PFSK-1 (cell line): ENCODE measurements at regions not wholly inside any gene's neighbourhood (a gene's known extent, or its start where the extent isn't known, plus 50 kb on each side); places are given as distances from the start of the nearest gene placed in this dataset.

Experiments
- POLR2AphosphoS5 ChIP-seq: IDR thresholded peaks from 2 replicates; pipeline ENCODE4 v1.6.1; 2012; ENCODE audit warnings: low read depth, mild to moderate bottlenecking, control low read depth, low read length, moderate library complexity
- SIN3A ChIP-seq: IDR thresholded peaks from 2 replicates; pipeline ENCODE4 v1.6.1; 2012; ENCODE audit warnings: mild to moderate bottlenecking, low read length, moderate library complexity, borderline replicate concordance; ENCODE audit not compliant: insufficient read depth
- TF ChIP-seq, protein P1 (sequence below), 2 experiments: IDR thresholded peaks; 2 replicates each; pipeline versions ENCODE4 v1.6.1 to v1.8.0; 2011 to 2012; ENCODE audit warnings: low read depth in 2 of 2, low read length in 2 of 2, control low read depth in 1 of 2, inconsistent platforms in 1 of 2, mild to moderate bottlenecking in 1 of 2, moderate library complexity in 1 of 2; ENCODE audit not compliant: insufficient read depth in 1 of 2

DNA sequence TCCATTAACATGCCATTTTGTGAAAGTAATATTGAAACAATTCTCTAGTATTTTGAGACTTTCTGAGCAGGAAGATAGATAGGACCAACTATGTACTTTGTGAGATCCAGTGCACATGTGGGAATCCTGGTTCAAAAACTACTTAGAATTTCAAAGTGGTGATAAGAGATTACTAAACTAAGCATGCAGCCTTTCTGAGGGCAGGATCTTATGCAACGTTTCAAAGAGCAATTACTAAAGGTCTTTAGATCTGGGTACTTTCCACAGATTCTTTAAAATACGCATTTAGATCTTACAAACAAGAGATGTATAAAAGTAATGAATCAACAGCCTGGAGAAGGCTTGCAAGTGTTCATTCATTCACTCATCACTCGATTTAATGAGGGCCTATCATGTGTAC lies 124.4 kb upstream of the TRIB2 start:
- TF ChIP-seq, protein P1, sequence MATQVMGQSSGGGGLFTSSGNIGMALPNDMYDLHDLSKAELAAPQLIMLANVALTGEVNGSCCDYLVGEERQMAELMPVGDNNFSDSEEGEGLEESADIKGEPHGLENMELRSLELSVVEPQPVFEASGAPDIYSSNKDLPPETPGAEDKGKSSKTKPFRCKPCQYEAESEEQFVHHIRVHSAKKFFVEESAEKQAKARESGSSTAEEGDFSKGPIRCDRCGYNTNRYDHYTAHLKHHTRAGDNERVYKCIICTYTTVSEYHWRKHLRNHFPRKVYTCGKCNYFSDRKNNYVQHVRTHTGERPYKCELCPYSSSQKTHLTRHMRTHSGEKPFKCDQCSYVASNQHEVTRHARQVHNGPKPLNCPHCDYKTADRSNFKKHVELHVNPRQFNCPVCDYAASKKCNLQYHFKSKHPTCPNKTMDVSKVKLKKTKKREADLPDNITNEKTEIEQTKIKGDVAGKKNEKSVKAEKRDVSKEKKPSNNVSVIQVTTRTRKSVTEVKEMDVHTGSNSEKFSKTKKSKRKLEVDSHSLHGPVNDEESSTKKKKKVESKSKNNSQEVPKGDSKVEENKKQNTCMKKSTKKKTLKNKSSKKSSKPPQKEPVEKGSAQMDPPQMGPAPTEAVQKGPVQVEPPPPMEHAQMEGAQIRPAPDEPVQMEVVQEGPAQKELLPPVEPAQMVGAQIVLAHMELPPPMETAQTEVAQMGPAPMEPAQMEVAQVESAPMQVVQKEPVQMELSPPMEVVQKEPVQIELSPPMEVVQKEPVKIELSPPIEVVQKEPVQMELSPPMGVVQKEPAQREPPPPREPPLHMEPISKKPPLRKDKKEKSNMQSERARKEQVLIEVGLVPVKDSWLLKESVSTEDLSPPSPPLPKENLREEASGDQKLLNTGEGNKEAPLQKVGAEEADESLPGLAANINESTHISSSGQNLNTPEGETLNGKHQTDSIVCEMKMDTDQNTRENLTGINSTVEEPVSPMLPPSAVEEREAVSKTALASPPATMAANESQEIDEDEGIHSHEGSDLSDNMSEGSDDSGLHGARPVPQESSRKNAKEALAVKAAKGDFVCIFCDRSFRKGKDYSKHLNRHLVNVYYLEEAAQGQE (IDR thresholded peaks at IDR 0.05; ENCODE audit: insufficient read depth in 1 of 2, low read depth in 2 of 2, low read length in 2 of 2), result no peak
- TF ChIP-seq POLR2AphosphoS5 (no peak), SIN3A (no peak)
